Adrenal gland (tissue), 9 donors: ENCODE measurements at regions not wholly inside any gene's neighbourhood (a gene's known extent, or its start where the extent isn't known, plus 50 kb on each side); places are given as distances from the start of the nearest gene placed in this dataset.

ENCODE experiments used
- DNase-seq, 7 donors: peaks; one replicate each; pipeline ENCODE4 v3.0.0-alpha.2; 2019 to 2020
- H3K27ac ChIP-seq, 5 donors: fragments of 200-600 bp; sonication (generic) in 4 of 5; 1 replicate in 3 of 5; 2 replicates in 2 of 5; pipeline versions ENCODE4 v1.5.1 to v1.8.0; 2016 to 2020; ENCODE audit warnings: mild to moderate bottlenecking in 1 of 5
- H3K27me3 ChIP-seq: fragments of 200-600 bp; 2 replicates; pipeline ENCODE4 v1.8.0; 2021
- H3K36me3 ChIP-seq, 2 donors: fragments of 200-600 bp; replicated peaks in 1 of 2; 1 replicate in 1 of 2; 2 replicates in 1 of 2; pipeline versions ENCODE4 v1.5.1 to v1.8.0; 2018 to 2022
- H3K4me1 ChIP-seq, 2 donors: fragments of 200-600 bp; replicated peaks in 1 of 2; 1 replicate in 1 of 2; 2 replicates in 1 of 2; pipeline versions ENCODE4 v1.5.1 to v1.8.0; 2018 to 2021
- H3K4me3 ChIP-seq, 4 donors: fragments of 200-600 bp; sonication (generic) in 3 of 4; one replicate each; pipeline ENCODE4 v1.5.1; 2016 to 2018
- H3K9me3 ChIP-seq, 3 donors: fragments of 200-600 bp; sonication (generic) in 1 of 3; replicated peaks in 1 of 3; 1 replicate in 2 of 3; 2 replicates in 1 of 3; pipeline versions ENCODE4 v1.5.1 to v1.8.0; 2016 to 2021
- POLR2A ChIP-seq, 2 donors: fragments of 450-650 bp; IDR thresholded peaks; one replicate each; pipeline ENCODE4 v1.6.1; 2017; ENCODE audit warnings: antibody characterized with exemption in 2 of 2, mild to moderate bottlenecking in 2 of 2, moderate library complexity in 1 of 2
- WGBS, 4 donors: extraction: QIAGEN DNeasy Blood & Tissue Kit in 2 of 4; methylation state at CpG; one replicate each; pipeline versions ENCODE4 v1.1.5 to v1.1.7; 2013 to 2017; 5-methylcytosine and 5-hydroxymethylcytosine counted together
- intact Hi-C, 2 donors: fragments of 100-400 bp; cut with DNase I; formaldehyde crosslinking; loops; one replicate each; pipeline versions ENCODE4 v1.14.1 to v1.15.0; 2022 to 2023
- TF ChIP-seq, protein P1 (sequence below), 6 experiments: fragments of 450-650 bp in 4 of 6; fragments of 200-600 bp in 2 of 6; sonication (generic) in 1 of 6; IDR thresholded peaks; 1 replicate in 5 of 6; 2 replicates in 1 of 6; pipeline versions ENCODE4 v1.5.1 to v1.8.0; 2016 to 2021; ENCODE audit warnings: antibody characterized with exemption in 6 of 6, mild to moderate bottlenecking in 2 of 6, moderate library complexity in 1 of 6
- donor health status: healthy with polysubstance abuse.
- donor health status: Bipolar disorder and iron deficiency.
- donor health status: DM: yes; HTN: yes; CAD: no.
- donor health status: DM: no; HTN: no; CAD: no.
- donor health status: DM: no; HTN: no; CAD: no.

DNA sequence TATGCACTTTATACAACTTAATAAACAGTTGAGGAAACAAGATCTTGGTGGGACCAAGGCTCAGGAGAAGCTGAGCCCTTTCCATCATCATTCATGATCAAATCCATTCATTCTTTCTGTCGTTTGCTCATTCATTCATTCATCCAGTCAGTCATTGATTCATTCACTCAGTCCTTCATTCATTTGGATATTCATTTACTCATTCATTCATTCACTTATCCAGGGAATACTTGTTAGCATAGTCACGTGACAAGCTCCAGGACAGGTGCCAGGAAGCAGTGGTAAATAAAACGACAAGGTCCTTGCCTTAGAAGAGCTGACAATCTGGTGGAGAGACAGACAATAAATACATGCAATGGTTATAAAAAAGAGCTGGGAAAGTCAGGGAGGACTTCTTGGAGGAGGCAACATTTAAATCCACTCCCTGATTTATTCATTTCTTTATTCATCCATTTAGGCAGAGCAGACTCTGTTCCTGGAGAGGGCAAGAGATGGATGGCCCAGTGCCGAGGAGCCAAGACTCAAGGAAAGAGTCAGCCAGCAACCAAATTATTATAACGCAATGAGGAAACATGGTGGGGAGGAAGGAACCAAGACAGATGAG is 74.1 kb upstream of the CASZ1 start:
- Histone ChIP-seq H3K27ac (no peak overlapping the region), H3K9me3 (no peaks in the 10 kb centered on the region), H3K4me1 (peaks cover 4% of the 10 kb centered on the region in 2 donors), H3K27me3 (peaks cover 19% of the 10 kb centered on the region), H3K36me3 (no peaks in the 10 kb centered on the region), H3K4me3 (no peak overlapping the region)
- TF ChIP-seq, protein P1, sequence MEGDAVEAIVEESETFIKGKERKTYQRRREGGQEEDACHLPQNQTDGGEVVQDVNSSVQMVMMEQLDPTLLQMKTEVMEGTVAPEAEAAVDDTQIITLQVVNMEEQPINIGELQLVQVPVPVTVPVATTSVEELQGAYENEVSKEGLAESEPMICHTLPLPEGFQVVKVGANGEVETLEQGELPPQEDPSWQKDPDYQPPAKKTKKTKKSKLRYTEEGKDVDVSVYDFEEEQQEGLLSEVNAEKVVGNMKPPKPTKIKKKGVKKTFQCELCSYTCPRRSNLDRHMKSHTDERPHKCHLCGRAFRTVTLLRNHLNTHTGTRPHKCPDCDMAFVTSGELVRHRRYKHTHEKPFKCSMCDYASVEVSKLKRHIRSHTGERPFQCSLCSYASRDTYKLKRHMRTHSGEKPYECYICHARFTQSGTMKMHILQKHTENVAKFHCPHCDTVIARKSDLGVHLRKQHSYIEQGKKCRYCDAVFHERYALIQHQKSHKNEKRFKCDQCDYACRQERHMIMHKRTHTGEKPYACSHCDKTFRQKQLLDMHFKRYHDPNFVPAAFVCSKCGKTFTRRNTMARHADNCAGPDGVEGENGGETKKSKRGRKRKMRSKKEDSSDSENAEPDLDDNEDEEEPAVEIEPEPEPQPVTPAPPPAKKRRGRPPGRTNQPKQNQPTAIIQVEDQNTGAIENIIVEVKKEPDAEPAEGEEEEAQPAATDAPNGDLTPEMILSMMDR (IDR thresholded peaks at IDR 0.05), result no peak
- TF ChIP-seq POLR2A (IDR thresholded peaks at IDR 0.05), result no peak
- intact Hi-C loops, result no loop called here
- no peak for DNase-seq
- WGBS, 4 donors, result 43 to 56% (median 52%) methylated on average over 5 of the region's 5 CpGs

DNA sequence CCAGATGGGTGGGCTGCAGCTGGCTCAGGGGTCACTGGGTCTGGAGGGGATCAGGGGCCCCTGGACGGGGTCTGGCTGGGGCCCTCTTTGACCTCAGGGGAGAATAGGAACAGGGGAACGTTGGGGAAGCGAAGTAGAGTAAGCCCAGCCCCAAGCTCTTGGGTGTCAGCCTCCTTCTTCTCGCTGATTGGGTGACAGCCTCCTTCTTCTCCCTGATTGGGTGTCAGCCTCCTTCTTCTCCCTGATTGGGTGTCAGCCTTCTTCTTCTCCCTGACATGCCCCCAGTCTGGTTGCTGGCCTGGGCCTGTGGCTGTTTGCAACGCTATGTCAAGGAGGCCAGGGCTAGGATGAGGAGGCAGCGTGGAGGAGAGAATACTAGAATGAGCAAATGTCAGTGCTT is 76.7 kb upstream of the CASZ1 start:
- Histone ChIP-seq H3K9me3 (no peaks in the 10 kb centered on the region), H3K27me3 (peaks cover 15% of the 10 kb centered on the region), H3K36me3 (no peaks in the 10 kb centered on the region), H3K4me3 (no peak overlapping the region), H3K4me1 (no peaks in the 10 kb centered on the region), H3K27ac (no peak overlapping the region)
- intact Hi-C loops, result no loop called here
- DNase-seq, result no peak
- WGBS, 4 donors, result 71 to 90% (median 80%) methylated on average over 6 of the region's 6 CpGs
- no peak for TF ChIP-seq POLR2A (IDR thresholded peaks at IDR 0.05)
- TF ChIP-seq, protein P1 (IDR thresholded peaks at IDR 0.05), result no peak

DNA sequence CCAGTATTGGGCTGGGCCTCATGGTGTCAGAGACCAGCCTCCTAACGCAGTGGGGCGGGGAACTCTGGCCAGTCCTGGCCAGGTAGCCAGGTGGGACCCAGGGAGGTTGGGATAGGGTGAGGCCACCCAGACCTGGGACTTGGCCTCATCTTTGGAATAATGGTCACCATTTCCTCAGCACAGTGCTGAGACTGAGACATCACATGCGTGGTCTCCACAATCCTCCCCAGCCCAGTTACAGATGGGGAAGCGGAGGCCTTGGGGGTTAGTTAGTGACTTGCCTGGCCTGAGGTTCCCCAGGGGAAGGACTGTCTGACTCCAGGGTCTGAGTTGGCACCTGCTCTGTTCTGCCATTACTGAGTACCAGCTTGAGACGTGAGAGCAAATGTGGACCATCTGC is 77.9 kb upstream of the CASZ1 start:
- intact Hi-C loops, result no loop called here
- Histone ChIP-seq H3K27me3 (peaks cover 7% of the 10 kb centered on the region), H3K36me3 (no peaks in the 10 kb centered on the region), H3K4me3 (no peak overlapping the region), H3K27ac (no peak overlapping the region), H3K9me3 (no peaks in the 10 kb centered on the region), H3K4me1 (no peaks in the 10 kb centered on the region)
- TF ChIP-seq, protein P1 (IDR thresholded peaks at IDR 0.05), result no peak
- no peak for TF ChIP-seq POLR2A (IDR thresholded peaks at IDR 0.05)
- DNase-seq, result no peak
- WGBS, 4 donors, result 60 to 82% (median 74%) methylated on average over 1 to 5 of the region's 5 CpGs

DNA sequence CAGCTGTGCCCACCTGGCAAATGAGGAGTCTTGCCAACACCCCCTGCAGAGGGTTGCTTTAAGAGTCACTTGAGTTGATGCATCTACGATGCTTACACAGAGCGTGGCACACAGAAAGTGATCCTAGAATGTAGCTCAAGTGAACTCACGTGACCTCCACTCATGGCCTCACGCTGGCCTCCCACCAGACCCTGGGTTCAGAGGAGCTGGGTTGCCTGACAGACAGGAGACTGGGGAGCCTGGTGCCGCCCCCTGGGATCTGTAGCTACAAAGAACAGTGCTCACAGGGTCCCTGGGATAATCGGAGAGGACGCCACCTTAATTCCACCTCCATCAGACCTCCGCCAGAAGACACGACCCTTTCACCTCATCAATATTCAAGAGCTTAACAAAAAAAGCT is 81.4 kb upstream of the CASZ1 start:
- 69 to 83% (median 75%) methylated on average over 7 to 9 of the region's 9 CpGs for WGBS, 4 donors
- intact Hi-C loops, result no loop called here
- Histone ChIP-seq H3K9me3 (no peaks in the 10 kb centered on the region), H3K27ac (no peak overlapping the region), H3K27me3 (peaks cover 7% of the 10 kb centered on the region), H3K4me1 (no peaks in the 10 kb centered on the region), H3K4me3 (no peak overlapping the region), H3K36me3 (no peaks in the 10 kb centered on the region)
- DNase-seq, result no peak
- TF ChIP-seq POLR2A (IDR thresholded peaks at IDR 0.05), result no peak
- TF ChIP-seq, protein P1 (IDR thresholded peaks at IDR 0.05), result no peak
